ENCODE measurements at regions not wholly inside any gene's neighbourhood (a gene's known extent, or its start where the extent isn't known, plus 50 kb on each side); places are given as distances from the start of the nearest gene placed in this dataset.

- TF ChIP-seq CTCF (IDR thresholded peaks at IDR 0.05; ENCODE audit: insufficient read depth, low read length, poor library complexity, severe bottlenecking) (no peak), EZH2phosphoT487 (conservative IDR thresholded peaks at IDR 0.05; ENCODE audit: low read length) (no peak)
Observed at GRCh38 chr5:8258801-8259200, 389.9 kb downstream of the MTRR start.
